Ishikawa (cell line): ENCODE measurements at regions not wholly inside any gene's neighbourhood (a gene's known extent, or its start where the extent isn't known, plus 50 kb on each side); places are given as distances from the start of the nearest gene placed in this dataset.

ENCODE experiments used
- EP300 ChIP-seq: IDR thresholded peaks from 2 replicates; pipeline ENCODE4 v1.6.1; 2012; ENCODE audit warnings: borderline replicate concordance
- RAD21 ChIP-seq: IDR thresholded peaks from 2 replicates; pipeline ENCODE4 v1.6.1; 2012; ENCODE audit warnings: low read depth
- TCF12 ChIP-seq: IDR thresholded peaks from 2 replicates; pipeline ENCODE4 v1.6.1; 2012; ENCODE audit warnings: low read depth
- YY1 ChIP-seq: IDR thresholded peaks from 2 replicates; pipeline ENCODE4 v1.6.1; 2012; ENCODE audit warnings: low read depth
- TF ChIP-seq, protein P1 (sequence below): IDR thresholded peaks from 2 replicates; pipeline ENCODE4 v1.6.1; 2012; ENCODE audit warnings: low read depth, mild to moderate bottlenecking
- TF ChIP-seq, protein P2 (sequence below): IDR thresholded peaks from 2 replicates; pipeline ENCODE4 v1.6.1; 2012

DNA sequence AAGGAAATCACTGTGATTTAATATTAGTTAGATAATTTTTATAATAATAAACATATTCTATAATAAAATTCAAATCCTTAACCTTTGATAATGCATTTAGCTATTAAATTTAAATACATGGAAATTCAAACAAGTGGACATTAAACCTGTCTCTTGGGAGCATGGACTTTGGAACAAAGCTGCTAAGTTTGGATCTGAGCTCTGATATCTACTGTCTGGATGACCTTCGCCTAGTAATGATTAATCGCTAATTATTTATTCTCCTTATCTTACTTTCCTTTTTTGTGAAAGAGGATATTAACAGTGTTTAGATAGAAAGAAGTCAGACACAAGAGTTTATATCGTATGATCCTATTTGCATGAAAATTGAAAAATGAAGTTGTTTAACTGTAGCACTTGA is 980.9 kb downstream of the FSTL5 start:
- TF ChIP-seq RAD21, result no peak
- TF ChIP-seq, protein P1, sequence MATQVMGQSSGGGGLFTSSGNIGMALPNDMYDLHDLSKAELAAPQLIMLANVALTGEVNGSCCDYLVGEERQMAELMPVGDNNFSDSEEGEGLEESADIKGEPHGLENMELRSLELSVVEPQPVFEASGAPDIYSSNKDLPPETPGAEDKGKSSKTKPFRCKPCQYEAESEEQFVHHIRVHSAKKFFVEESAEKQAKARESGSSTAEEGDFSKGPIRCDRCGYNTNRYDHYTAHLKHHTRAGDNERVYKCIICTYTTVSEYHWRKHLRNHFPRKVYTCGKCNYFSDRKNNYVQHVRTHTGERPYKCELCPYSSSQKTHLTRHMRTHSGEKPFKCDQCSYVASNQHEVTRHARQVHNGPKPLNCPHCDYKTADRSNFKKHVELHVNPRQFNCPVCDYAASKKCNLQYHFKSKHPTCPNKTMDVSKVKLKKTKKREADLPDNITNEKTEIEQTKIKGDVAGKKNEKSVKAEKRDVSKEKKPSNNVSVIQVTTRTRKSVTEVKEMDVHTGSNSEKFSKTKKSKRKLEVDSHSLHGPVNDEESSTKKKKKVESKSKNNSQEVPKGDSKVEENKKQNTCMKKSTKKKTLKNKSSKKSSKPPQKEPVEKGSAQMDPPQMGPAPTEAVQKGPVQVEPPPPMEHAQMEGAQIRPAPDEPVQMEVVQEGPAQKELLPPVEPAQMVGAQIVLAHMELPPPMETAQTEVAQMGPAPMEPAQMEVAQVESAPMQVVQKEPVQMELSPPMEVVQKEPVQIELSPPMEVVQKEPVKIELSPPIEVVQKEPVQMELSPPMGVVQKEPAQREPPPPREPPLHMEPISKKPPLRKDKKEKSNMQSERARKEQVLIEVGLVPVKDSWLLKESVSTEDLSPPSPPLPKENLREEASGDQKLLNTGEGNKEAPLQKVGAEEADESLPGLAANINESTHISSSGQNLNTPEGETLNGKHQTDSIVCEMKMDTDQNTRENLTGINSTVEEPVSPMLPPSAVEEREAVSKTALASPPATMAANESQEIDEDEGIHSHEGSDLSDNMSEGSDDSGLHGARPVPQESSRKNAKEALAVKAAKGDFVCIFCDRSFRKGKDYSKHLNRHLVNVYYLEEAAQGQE, result no peak
- TF ChIP-seq, protein P2, sequence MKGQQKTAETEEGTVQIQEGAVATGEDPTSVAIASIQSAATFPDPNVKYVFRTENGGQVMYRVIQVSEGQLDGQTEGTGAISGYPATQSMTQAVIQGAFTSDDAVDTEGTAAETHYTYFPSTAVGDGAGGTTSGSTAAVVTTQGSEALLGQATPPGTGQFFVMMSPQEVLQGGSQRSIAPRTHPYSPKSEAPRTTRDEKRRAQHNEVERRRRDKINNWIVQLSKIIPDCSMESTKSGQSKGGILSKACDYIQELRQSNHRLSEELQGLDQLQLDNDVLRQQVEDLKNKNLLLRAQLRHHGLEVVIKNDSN, result no peak
- TF ChIP-seq YY1, result no peak
- no peak for TF ChIP-seq EP300
- TF ChIP-seq TCF12, result no peak
